H9 (cell line): ENCODE measurements at regions not wholly inside any gene's neighbourhood (a gene's known extent, or its start where the extent isn't known, plus 50 kb on each side); places are given as distances from the start of the nearest gene placed in this dataset.
"Not testable (repeated sequence)": the region's sequence is repeated elsewhere in the genome, so short reads cannot be mapped to it uniquely, and the experiment has no call there.

Experiments used
- DNase-seq: peaks from one replicate; pipeline ENCODE4 v3.0.0-alpha.2; 2017
- H2AFZ ChIP-seq: one replicate; pipeline ENCODE4 v1.6.1; 2013; ENCODE audit warnings: mild to moderate bottlenecking, low read length, control low read depth, moderate library complexity
- H2AK5ac ChIP-seq: 2 replicates; pipeline ENCODE4 v1.6.1; 2013; ENCODE audit warnings: low read length, control low read depth, mixed read lengths; ENCODE audit not compliant: insufficient read length
- H2BK120ac ChIP-seq: one replicate; pipeline ENCODE4 v1.6.1; 2013; ENCODE audit warnings: low read depth, mild to moderate bottlenecking, low read length, control low read depth, inconsistent platforms; ENCODE audit not compliant: poor library complexity, severe bottlenecking
- H2BK12ac ChIP-seq: 2 replicates; pipeline ENCODE4 v1.6.1; 2013; ENCODE audit warnings: low read length, control low read depth, mixed read lengths, low read depth; ENCODE audit not compliant: insufficient read length
- H2BK15ac ChIP-seq: 2 replicates; pipeline ENCODE4 v1.6.1; 2013; ENCODE audit warnings: low read depth, low read length, control low read depth
- H2BK20ac ChIP-seq: one replicate; pipeline ENCODE4 v1.6.1; 2013; ENCODE audit warnings: low read depth, mild to moderate bottlenecking, low read length, control low read depth, inconsistent platforms; ENCODE audit not compliant: poor library complexity, severe bottlenecking
- H2BK5ac ChIP-seq: 2 replicates; pipeline ENCODE4 v1.6.1; 2013; ENCODE audit warnings: low read length, control low read depth, mixed read lengths; ENCODE audit not compliant: insufficient read length
- H3K14ac ChIP-seq: 2 replicates; pipeline ENCODE4 v1.6.1; 2013; ENCODE audit warnings: low read length, control low read depth; ENCODE audit not compliant: insufficient read depth
- H3K18ac ChIP-seq: 2 replicates; pipeline ENCODE4 v1.6.1; 2013; ENCODE audit warnings: low read depth, mild to moderate bottlenecking, mixed read lengths, low read length, control low read depth; ENCODE audit not compliant: insufficient read length
- H3K23ac ChIP-seq: 2 replicates; pipeline ENCODE4 v1.6.1; 2013; ENCODE audit warnings: low read length, control low read depth, mixed read lengths, low read depth; ENCODE audit not compliant: insufficient read length
- H3K23me2 ChIP-seq: 2 replicates; pipeline ENCODE4 v1.6.1; 2013; ENCODE audit warnings: low read depth, mild to moderate bottlenecking, mixed read lengths, low read length, control low read depth; ENCODE audit not compliant: insufficient read length, poor library complexity, severe bottlenecking
- H3K27ac ChIP-seq: 2 replicates; pipeline ENCODE4 v1.5.1; 2013; ENCODE audit warnings: low read length, control low read depth, mixed read lengths, low read depth; ENCODE audit not compliant: insufficient read length
- H3K27me3 ChIP-seq: 2 replicates; pipeline ENCODE4 v1.6.1; 2013; ENCODE audit warnings: low read length, control low read depth, inconsistent platforms; ENCODE audit not compliant: insufficient read depth
- H3K4ac ChIP-seq: 2 replicates; pipeline ENCODE4 v1.6.1; 2013; ENCODE audit warnings: low read depth, mild to moderate bottlenecking, control low read depth, inconsistent platforms, low read length, moderate library complexity
- H3K4me1 ChIP-seq: 2 replicates; pipeline ENCODE4 v1.6.1; 2013; ENCODE audit warnings: low read length, control low read depth, inconsistent platforms; ENCODE audit not compliant: insufficient read depth
- H3K4me2 ChIP-seq: 2 replicates; pipeline ENCODE4 v1.6.1; 2013; ENCODE audit warnings: low read length, control low read depth, mixed read lengths; ENCODE audit not compliant: insufficient read length, insufficient read depth
- H3K56ac ChIP-seq: 2 replicates; pipeline ENCODE4 v1.6.1; 2013; ENCODE audit warnings: low read depth, mild to moderate bottlenecking, mixed read lengths, low read length, control low read depth; ENCODE audit not compliant: insufficient read length
- H3K79me1 ChIP-seq: 2 replicates; pipeline ENCODE4 v1.6.1; 2013; ENCODE audit warnings: low read depth, mild to moderate bottlenecking, moderate library complexity, low read length, control low read depth, inconsistent platforms; ENCODE audit not compliant: insufficient read depth, poor library complexity, severe bottlenecking
- H3K79me2 ChIP-seq: 2 replicates; pipeline ENCODE4 v1.6.1; 2013; ENCODE audit warnings: low read length, control low read depth, inconsistent platforms; ENCODE audit not compliant: insufficient read depth
- H3K9ac ChIP-seq: 2 replicates; pipeline ENCODE4 v1.6.1; 2013; ENCODE audit warnings: low read length, control low read depth, mixed read lengths; ENCODE audit not compliant: insufficient read length; ENCODE audit errors: extremely low read depth
- H3K9me3 ChIP-seq: one replicate; pipeline ENCODE4 v1.6.1; 2013; ENCODE audit warnings: low read depth, low read length, inconsistent platforms; ENCODE audit not compliant: control insufficient read depth
- H3T11ph ChIP-seq: one replicate; pipeline ENCODE4 v1.6.1; 2013; ENCODE audit warnings: mild to moderate bottlenecking, low read length, control low read depth, inconsistent platforms
- H4K20me1 ChIP-seq: one replicate; pipeline ENCODE4 v1.6.1; 2013; ENCODE audit not compliant: control insufficient read depth, insufficient read length, insufficient read depth
- H4K5ac ChIP-seq: 2 replicates; pipeline ENCODE4 v1.6.1; 2013; ENCODE audit warnings: low read depth, mild to moderate bottlenecking, mixed read lengths, low read length, control low read depth; ENCODE audit not compliant: insufficient read length
- H4K8ac ChIP-seq: replicated peaks from 2 replicates; pipeline ENCODE4 v1.6.1; 2013; ENCODE audit warnings: low read length, control low read depth, mixed read lengths, low read depth; ENCODE audit not compliant: insufficient read length
- H4K91ac ChIP-seq: 2 replicates; pipeline ENCODE4 v1.6.1; 2013; ENCODE audit warnings: low read depth, mild to moderate bottlenecking, moderate library complexity, mixed read lengths, low read length, control low read depth; ENCODE audit not compliant: insufficient read length
- H3K27ac Mint-ChIP-seq, 3 experiments: 2 replicates in 2 of 3; 3 replicates in 1 of 3; pipeline ENCODE4 v1.8.0; 2020 to 2021; ENCODE audit warnings: mixed read lengths in 3 of 3, mild to moderate bottlenecking in 1 of 3, moderate library complexity in 1 of 3
- H3K27me3 Mint-ChIP-seq: 2 replicates; pipeline ENCODE4 v1.8.0; 2021; ENCODE audit warnings: low read depth, mild to moderate bottlenecking, moderate library complexity, mixed read lengths
- H3K36me3 Mint-ChIP-seq, 3 experiments: 2 replicates in 2 of 3; 3 replicates in 1 of 3; pipeline ENCODE4 v1.8.0; 2020 to 2021; ENCODE audit warnings: low read depth in 3 of 3, mixed read lengths in 3 of 3; ENCODE audit not compliant: insufficient read depth in 1 of 3
- H3K4me1 Mint-ChIP-seq, 2 experiments: 2 replicates each; pipeline ENCODE4 v1.8.0; 2020; ENCODE audit warnings: mixed read lengths in 2 of 2
- H3K4me3 Mint-ChIP-seq, 2 experiments: 2 replicates in 1 of 2; 3 replicates in 1 of 2; pipeline ENCODE4 v1.8.0; 2020 to 2021; ENCODE audit warnings: mild to moderate bottlenecking in 2 of 2, mixed read lengths in 2 of 2, moderate library complexity in 1 of 2
- H3K9me3 Mint-ChIP-seq, 2 experiments: 2 replicates in 1 of 2; 3 replicates in 1 of 2; pipeline ENCODE4 v1.8.0; 2020; ENCODE audit warnings: mild to moderate bottlenecking in 2 of 2, mixed read lengths in 2 of 2, moderate library complexity in 1 of 2
- WGBS: extraction: QIAGEN DNeasy Blood & Tissue Kit; methylation state at CpG from one replicate; pipeline ENCODE4 v1.1.7; 2013; ENCODE audit warnings: missing lambda C conversion rate, low lambda C conversion rate, mixed read lengths; ENCODE audit not compliant: insufficient read length; ENCODE audit errors: extremely low coverage; 5-methylcytosine and 5-hydroxymethylcytosine counted together
- TF ChIP-seq, protein P1 (sequence below): fragments of 200-600 bp; sonication (generic); conservative IDR thresholded peaks from 3 replicates; pipeline ENCODE4 v1.8.0; 2021; ENCODE audit warnings: antibody characterized with exemption, mild to moderate bottlenecking

DNA sequence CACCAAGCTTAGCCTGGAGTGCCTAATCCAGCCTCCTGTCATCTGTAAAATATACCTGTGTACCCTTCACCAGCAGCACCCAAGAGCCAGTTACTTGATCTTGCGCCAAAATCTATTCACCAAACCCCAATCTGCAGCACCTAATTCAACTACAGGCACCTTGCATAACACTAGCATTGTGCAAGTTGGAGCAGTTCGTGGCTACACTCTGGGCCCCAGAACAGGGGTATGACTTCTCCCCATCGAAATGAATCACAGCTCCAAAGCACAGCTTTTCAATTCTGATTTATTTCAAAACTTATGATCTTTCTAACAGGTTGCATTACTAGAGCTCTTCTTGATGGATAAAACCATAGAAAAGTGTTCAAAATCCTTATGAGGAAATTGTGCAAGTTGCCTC, 100.4 kb upstream of the TCF21 start:
- Histone ChIP-seq H3K27me3 (no peaks in the 10 kb centered on the region), H3K4ac (no peak overlapping the region), H3K79me1 (no peaks in the 10 kb centered on the region), H3K9ac (no peak overlapping the region), H2BK12ac (no peak overlapping the region), H4K8ac (no peak overlapping the region), H3K4me2 (no peak overlapping the region), H4K20me1 (no peaks in the 10 kb centered on the region), H3K23me2 (peaks cover 3% of the 10 kb centered on the region), H3K9me3 (no peaks in the 10 kb centered on the region), H3K79me2 (no peaks in the 10 kb centered on the region), H2BK20ac (no peak overlapping the region), H2BK5ac (no peak overlapping the region), H2AK5ac (no peak overlapping the region), H3K14ac (no peak overlapping the region), H3K56ac (no peak overlapping the region), H3K23ac (no peak overlapping the region), H3K4me1 (no peaks in the 10 kb centered on the region), H3K27ac (no peak overlapping the region), H3T11ph (no peak overlapping the region), H2AFZ (no peak overlapping the region), H2BK120ac (no peak overlapping the region), H3K18ac (no peak overlapping the region), H4K91ac (no peak overlapping the region), H2BK15ac (no peak overlapping the region), H4K5ac (no peak overlapping the region)
- Mint-ChIP-seq H3K27me3 (no peaks in the 10 kb centered on the region), H3K4me1 (peaks cover 0 to 3% of the 10 kb centered on the region in 2 experiments; a peak in 1 of 4 replicates), H3K9me3 (0 out of 5 replicates have a peak, but pooled peaks cover 0 to 2% of the 10 kb centered on the region in 2 experiments), H3K27ac (no peak overlapping the region), H3K4me3 (no peak overlapping the region), H3K36me3 (peaks cover 0 to 4% (median 0%) of the 10 kb centered on the region in 3 experiments; a peak in 2 of 7 replicates)
- TF ChIP-seq, protein P1, sequence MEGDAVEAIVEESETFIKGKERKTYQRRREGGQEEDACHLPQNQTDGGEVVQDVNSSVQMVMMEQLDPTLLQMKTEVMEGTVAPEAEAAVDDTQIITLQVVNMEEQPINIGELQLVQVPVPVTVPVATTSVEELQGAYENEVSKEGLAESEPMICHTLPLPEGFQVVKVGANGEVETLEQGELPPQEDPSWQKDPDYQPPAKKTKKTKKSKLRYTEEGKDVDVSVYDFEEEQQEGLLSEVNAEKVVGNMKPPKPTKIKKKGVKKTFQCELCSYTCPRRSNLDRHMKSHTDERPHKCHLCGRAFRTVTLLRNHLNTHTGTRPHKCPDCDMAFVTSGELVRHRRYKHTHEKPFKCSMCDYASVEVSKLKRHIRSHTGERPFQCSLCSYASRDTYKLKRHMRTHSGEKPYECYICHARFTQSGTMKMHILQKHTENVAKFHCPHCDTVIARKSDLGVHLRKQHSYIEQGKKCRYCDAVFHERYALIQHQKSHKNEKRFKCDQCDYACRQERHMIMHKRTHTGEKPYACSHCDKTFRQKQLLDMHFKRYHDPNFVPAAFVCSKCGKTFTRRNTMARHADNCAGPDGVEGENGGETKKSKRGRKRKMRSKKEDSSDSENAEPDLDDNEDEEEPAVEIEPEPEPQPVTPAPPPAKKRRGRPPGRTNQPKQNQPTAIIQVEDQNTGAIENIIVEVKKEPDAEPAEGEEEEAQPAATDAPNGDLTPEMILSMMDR, result no peak
- no CpG with 5 or more reads among the region's 3 CpGs for WGBS
- no peak for DNase-seq

DNA sequence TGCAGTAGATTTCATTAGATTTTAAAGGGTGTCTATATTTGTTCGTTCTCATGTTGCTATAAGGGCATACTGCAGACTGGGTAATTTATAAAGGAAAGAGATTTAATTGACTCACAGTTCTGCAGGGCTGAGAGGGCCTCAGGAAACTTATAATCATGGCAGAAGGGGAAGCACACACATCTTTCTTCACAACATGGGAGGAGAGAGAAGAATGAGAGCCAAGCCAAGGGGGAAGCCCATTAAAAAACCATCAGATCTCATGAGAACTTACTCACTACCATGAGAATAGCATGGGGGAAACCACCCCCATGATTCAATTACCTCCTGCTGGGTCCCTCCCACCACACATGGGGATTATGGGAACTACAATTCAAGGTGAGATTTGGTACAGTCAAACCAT, 99.5 kb upstream of the TCF21 start:
- H3T11ph ChIP-seq, H3K14ac ChIP-seq, H3K79me1 ChIP-seq, H3K23me2 ChIP-seq, H2AFZ ChIP-seq, H3K56ac ChIP-seq, H2BK12ac ChIP-seq, H3K27ac Mint-ChIP-seq, H3K27me3 Mint-ChIP-seq, H2BK20ac ChIP-seq, DNase-seq, H3K4me2 ChIP-seq, H4K8ac ChIP-seq, H3K23ac ChIP-seq, H2AK5ac ChIP-seq, H3K4me1 ChIP-seq, H3K27me3 ChIP-seq, H2BK5ac ChIP-seq, H2BK120ac ChIP-seq, H3K9me3 ChIP-seq, H3K27ac ChIP-seq, H3K18ac ChIP-seq, H3K9ac ChIP-seq, H4K91ac ChIP-seq, H3K4me1 Mint-ChIP-seq, H2BK15ac ChIP-seq, H4K20me1 ChIP-seq, H4K5ac ChIP-seq, H3K79me2 ChIP-seq, H3K4me3 Mint-ChIP-seq, H3K36me3 Mint-ChIP-seq, H3K9me3 Mint-ChIP-seq, H3K4ac ChIP-seq: not testable (repeated sequence)
- WGBS, result no CpG with 5 or more reads among the region's 1 CpG
